ENCODE measurements at regions not wholly inside any gene's neighbourhood (a gene's known extent, or its start where the extent isn't known, plus 50 kb on each side); places are given as distances from the start of the nearest gene placed in this dataset.

GRCh38 chr13:108549934-108550333 is 79.5 kb upstream of the MYO16 start:
- 67% methylated on average over 5 of the region's 5 CpGs for WGBS
- TF ChIP-seq POLR2A (IDR thresholded peaks at IDR 0.05) (no peak), POLR2AphosphoS5 (IDR thresholded peaks at IDR 0.05) (no peak), EP300 (IDR thresholded peaks at IDR 0.05) (no peak)
- TF ChIP-seq, protein P1, sequence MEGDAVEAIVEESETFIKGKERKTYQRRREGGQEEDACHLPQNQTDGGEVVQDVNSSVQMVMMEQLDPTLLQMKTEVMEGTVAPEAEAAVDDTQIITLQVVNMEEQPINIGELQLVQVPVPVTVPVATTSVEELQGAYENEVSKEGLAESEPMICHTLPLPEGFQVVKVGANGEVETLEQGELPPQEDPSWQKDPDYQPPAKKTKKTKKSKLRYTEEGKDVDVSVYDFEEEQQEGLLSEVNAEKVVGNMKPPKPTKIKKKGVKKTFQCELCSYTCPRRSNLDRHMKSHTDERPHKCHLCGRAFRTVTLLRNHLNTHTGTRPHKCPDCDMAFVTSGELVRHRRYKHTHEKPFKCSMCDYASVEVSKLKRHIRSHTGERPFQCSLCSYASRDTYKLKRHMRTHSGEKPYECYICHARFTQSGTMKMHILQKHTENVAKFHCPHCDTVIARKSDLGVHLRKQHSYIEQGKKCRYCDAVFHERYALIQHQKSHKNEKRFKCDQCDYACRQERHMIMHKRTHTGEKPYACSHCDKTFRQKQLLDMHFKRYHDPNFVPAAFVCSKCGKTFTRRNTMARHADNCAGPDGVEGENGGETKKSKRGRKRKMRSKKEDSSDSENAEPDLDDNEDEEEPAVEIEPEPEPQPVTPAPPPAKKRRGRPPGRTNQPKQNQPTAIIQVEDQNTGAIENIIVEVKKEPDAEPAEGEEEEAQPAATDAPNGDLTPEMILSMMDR (IDR thresholded peaks at IDR 0.05), result no peak
- H3K4me3 ChIP-seq, result no peak overlapping the region
- H3K9me3 ChIP-seq, result peaks cover 6% of the 10 kb centered on the region
- H3K36me3 ChIP-seq, result no peaks in the 10 kb centered on the region
- no peak for DNase-seq (ENCODE audit: low spot score in 2 of 2)
- H3K27ac ChIP-seq, result no peak overlapping the region
- no peaks in the 10 kb centered on the region for H3K27me3 ChIP-seq
- H3K4me1 ChIP-seq, result no peaks in the 10 kb centered on the region

DNA sequence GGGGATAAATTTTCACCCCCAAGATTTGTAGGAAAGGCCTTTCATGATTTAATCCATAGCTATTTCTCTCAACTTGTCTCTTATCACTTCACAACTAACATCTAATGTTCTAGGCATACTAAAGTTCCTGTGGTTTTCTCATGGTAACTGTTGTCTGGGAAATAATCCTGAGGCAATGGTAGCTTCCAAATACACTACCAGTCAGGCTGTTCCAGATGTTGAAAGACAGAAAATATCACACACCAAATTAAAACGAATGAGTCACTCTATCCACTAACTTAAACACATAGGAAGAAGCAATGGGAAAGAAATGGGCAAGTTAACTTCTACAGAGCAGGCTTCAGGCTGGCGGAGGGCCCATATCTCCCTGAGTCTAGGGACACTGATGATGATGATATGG is 77.7 kb upstream of the MYO16 start:
- DNase-seq (ENCODE audit: low spot score in 2 of 2), result no peak
- no peaks in the 10 kb centered on the region for H3K36me3 ChIP-seq
- no peak for TF ChIP-seq EP300 (IDR thresholded peaks at IDR 0.05)
- TF ChIP-seq, protein P1 (IDR thresholded peaks at IDR 0.05), result no peak
- no peak for TF ChIP-seq POLR2AphosphoS5 (IDR thresholded peaks at IDR 0.05)
- no peak for TF ChIP-seq POLR2A (IDR thresholded peaks at IDR 0.05)
- 69% methylated on average over 2 of the region's 2 CpGs for WGBS
- H3K27ac ChIP-seq, result no peak overlapping the region
- H3K9me3 ChIP-seq, result no peaks in the 10 kb centered on the region
- H3K4me1 ChIP-seq, result no peaks in the 10 kb centered on the region
- no peaks in the 10 kb centered on the region for H3K27me3 ChIP-seq
- no peak overlapping the region for H3K4me3 ChIP-seq

- Histone ChIP-seq H3K27me3 (no peaks in the 10 kb centered on the region), H3K27ac (no peak overlapping the region), H3K4me3 (no peak overlapping the region), H3K36me3 (no peaks in the 10 kb centered on the region), H3K4me1 (no peaks in the 10 kb centered on the region), H3K9me3 (no peaks in the 10 kb centered on the region)
- TF ChIP-seq, protein P1 (IDR thresholded peaks at IDR 0.05), result no peak
- no peak for TF ChIP-seq EP300 (IDR thresholded peaks at IDR 0.05)
- TF ChIP-seq POLR2AphosphoS5 (IDR thresholded peaks at IDR 0.05), result no peak
- no peak for TF ChIP-seq POLR2A (IDR thresholded peaks at IDR 0.05)
- WGBS, result 79% methylated on average over 4 of the region's 4 CpGs
- DNase-seq (ENCODE audit: low spot score in 2 of 2), result no peak
These were observed 70.9 kb upstream of the MYO16 start for GRCh38 chr13:108558489-108558888.

DNA sequence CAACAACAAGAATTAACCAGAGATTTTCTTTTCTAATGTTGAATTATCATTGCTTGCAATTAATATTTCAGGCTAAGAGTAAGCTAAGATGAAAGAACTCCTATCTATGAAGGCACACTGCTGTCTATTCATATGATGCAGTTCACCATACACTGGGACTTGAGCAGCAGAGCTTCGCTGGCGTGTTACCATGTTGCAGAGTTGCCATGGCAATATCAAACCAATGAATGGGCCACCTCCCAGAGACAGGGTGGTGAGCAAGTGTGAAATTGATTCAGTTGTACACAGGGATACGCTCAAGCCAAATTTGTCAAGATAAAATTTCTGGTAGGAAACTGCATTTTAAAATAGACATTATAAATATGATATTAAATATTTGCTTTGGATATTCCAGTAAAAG is 69.3 kb upstream of the MYO16 start:
- no peak overlapping the region for H3K27ac ChIP-seq
- DNase-seq (ENCODE audit: low spot score in 2 of 2), result no peak
- TF ChIP-seq POLR2A (IDR thresholded peaks at IDR 0.05), result no peak
- TF ChIP-seq, protein P1 (IDR thresholded peaks at IDR 0.05), result no peak
- TF ChIP-seq POLR2AphosphoS5 (IDR thresholded peaks at IDR 0.05), result no peak
- no peak for TF ChIP-seq EP300 (IDR thresholded peaks at IDR 0.05)
- no peaks in the 10 kb centered on the region for H3K27me3 ChIP-seq
- no peak overlapping the region for H3K4me3 ChIP-seq
- H3K4me1 ChIP-seq, result no peaks in the 10 kb centered on the region
- 77% methylated on average over 3 of the region's 3 CpGs for WGBS
- no peaks in the 10 kb centered on the region for H3K9me3 ChIP-seq
- no peaks in the 10 kb centered on the region for H3K36me3 ChIP-seq

GRCh38 chr13:108561149-108561548 is 68.3 kb upstream of the MYO16 start:
- no peaks in the 10 kb centered on the region for H3K4me1 ChIP-seq
- 29% methylated on average over 2 of the region's 2 CpGs for WGBS
- no peak for DNase-seq (ENCODE audit: low spot score in 2 of 2)

More at GRCh38 chr13:108561149-108561548, 68.3 kb upstream of the MYO16 start:
- no peak for TF ChIP-seq POLR2A (IDR thresholded peaks at IDR 0.05)
- TF ChIP-seq EP300 (IDR thresholded peaks at IDR 0.05), result no peak
- TF ChIP-seq, protein P1 (IDR thresholded peaks at IDR 0.05), result no peak
- TF ChIP-seq POLR2AphosphoS5 (IDR thresholded peaks at IDR 0.05), result no peak
- H3K4me3 ChIP-seq, result no peak overlapping the region
- no peaks in the 10 kb centered on the region for H3K36me3 ChIP-seq
- H3K27ac ChIP-seq, result no peak overlapping the region
- H3K9me3 ChIP-seq, result no peaks in the 10 kb centered on the region
- no peaks in the 10 kb centered on the region for H3K27me3 ChIP-seq
